HG02884 (cell line): ENCODE measurements at regions not wholly inside any gene's neighbourhood (a gene's known extent, or its start where the extent isn't known, plus 50 kb on each side); places are given as distances from the start of the nearest gene placed in this dataset.

Source experiments
- ATAC-seq: cut with Tn5 transposase; IDR thresholded peaks from one replicate; pipeline ENCODE4 v1.9.1; 2021; ENCODE audit warnings: mild to moderate bottlenecking, moderate library complexity; ENCODE audit not compliant: unreplicated experiment

GRCh38 chr2:236940916-236941520 lies 144.7 kb upstream of the COPS8 start:
- no peak for ATAC-seq

- ATAC-seq = no peak
These were observed 144.1 kb upstream of the COPS8 start for GRCh38 chr2:236941551-236941950.

- ATAC-seq = no peak
These were observed 143.1 kb upstream of the COPS8 start for GRCh38 chr2:236942554-236942953.

GRCh38 chr2:236943068-236943467 lies 142.6 kb upstream of the COPS8 start:
- no peak for ATAC-seq

GRCh38 chr2:236943841-236944513 lies 141.7 kb upstream of the COPS8 start:
- ATAC-seq = no peak

- no peak for ATAC-seq
These were observed 141.1 kb upstream of the COPS8 start for GRCh38 chr2:236944561-236944960.

GRCh38 chr2:236945431-236946016 lies 140.2 kb upstream of the COPS8 start:
- ATAC-seq = no peak

- ATAC-seq = no peak
These were observed 138.8 kb upstream of the COPS8 start for GRCh38 chr2:236946871-236947270.

GRCh38 chr2:236947294-236947693 lies 138.4 kb upstream of the COPS8 start:
- ATAC-seq = no peak

GRCh38 chr2:236947896-236948295 lies 137.8 kb upstream of the COPS8 start:
- no peak for ATAC-seq

- ATAC-seq = no peak
These were observed 136.4 kb upstream of the COPS8 start for GRCh38 chr2:236949089-236949905.

- ATAC-seq = no peak
These were observed 133.7 kb upstream of the COPS8 start for GRCh38 chr2:236951830-236952475.

- no peak for ATAC-seq
These were observed 131.0 kb upstream of the COPS8 start for GRCh38 chr2:236954641-236955040.

GRCh38 chr2:236955521-236956030 lies 130.1 kb upstream of the COPS8 start:
- ATAC-seq = no peak

- ATAC-seq = no peak
These were observed 129.6 kb upstream of the COPS8 start for GRCh38 chr2:236956031-236956618.

- ATAC-seq = no peak
These were observed 129.0 kb upstream of the COPS8 start for GRCh38 chr2:236956641-236957040.

- ATAC-seq = no peak
These were observed 126.7 kb upstream of the COPS8 start for GRCh38 chr2:236959036-236959435.

- ATAC-seq = no peak
These were observed 125.8 kb upstream of the COPS8 start for GRCh38 chr2:236959876-236960275.

GRCh38 chr2:236960531-236960930 lies 125.2 kb upstream of the COPS8 start:
- ATAC-seq = no peak

GRCh38 chr2:236962816-236963215 lies 122.9 kb upstream of the COPS8 start:
- ATAC-seq = no peak
